GM19463 (cell line): ENCODE measurements at regions not wholly inside any gene's neighbourhood (a gene's known extent, or its start where the extent isn't known, plus 50 kb on each side); places are given as distances from the start of the nearest gene placed in this dataset.
"Not testable (repeated sequence)": the region's sequence is repeated elsewhere in the genome, so short reads cannot be mapped to it uniquely, and the experiment has no call there.

Experiments
- ATAC-seq: cut with Tn5 transposase; IDR thresholded peaks from one replicate; pipeline ENCODE4 v1.9.1; 2021; ENCODE audit warnings: mild to moderate bottlenecking, moderate library complexity; ENCODE audit not compliant: unreplicated experiment

DNA sequence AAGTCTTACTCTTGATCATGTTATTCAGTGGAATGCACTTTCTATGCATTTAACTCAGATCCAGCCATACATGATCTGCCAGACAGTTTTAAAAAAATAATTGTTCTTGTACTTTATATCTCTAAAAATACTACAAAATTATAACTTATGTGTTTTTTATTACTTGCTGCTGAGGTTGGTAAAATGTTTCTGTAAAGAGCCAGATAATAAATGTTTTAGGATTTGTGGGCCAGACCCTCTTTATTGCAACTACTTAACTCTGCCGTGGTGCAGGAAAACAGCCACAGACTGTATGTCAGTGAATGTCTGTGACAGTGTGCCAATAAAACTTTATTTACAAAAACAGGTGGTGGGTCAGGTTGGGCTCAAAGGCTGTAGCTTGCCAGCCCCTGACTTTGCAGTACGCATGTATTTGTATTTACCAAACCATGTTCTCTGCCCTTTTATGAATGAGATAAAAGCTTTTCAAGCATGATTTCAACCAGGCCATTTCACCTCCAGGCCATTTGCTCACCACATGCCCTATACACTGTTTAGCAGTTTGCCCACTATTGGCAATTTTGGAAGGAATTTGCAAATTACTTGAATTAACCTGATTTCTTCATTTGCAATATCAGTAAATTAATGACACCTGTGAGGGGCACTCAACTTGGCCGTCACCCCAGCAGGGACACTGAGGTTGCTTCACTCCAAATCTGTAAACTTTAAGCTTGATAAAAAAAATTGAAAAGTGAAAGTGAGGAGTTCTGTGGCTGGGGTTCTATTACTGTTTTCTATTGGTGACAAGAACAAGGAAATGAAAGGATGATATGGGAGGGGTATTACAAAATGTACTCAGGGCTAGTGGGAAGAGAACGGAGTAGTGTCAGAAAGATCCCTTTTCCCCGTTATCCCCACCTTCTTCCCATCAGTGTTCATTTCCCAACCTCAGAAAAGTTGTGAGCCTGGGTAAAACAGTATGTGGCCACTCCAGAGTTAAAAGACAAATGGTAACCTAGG is 133.4 kb downstream of the CEBPB start:
- no peak for ATAC-seq

- no peak for ATAC-seq
Measured at GRCh38 chr20:50325215-50325614, 134.6 kb downstream of the CEBPB start.

GRCh38 chr20:50325651-50326050 is 135.0 kb downstream of the CEBPB start:
- no peak for ATAC-seq

GRCh38 chr20:50327666-50328065 is 137.0 kb downstream of the CEBPB start:
- no peak for ATAC-seq

GRCh38 chr20:50328222-50328979 is 137.8 kb downstream of the CEBPB start:
- no peak for ATAC-seq

- ATAC-seq: no peak
Measured at GRCh38 chr20:50328996-50329898, 138.6 kb downstream of the CEBPB start.

GRCh38 chr20:50329981-50330503 is 139.4 kb downstream of the CEBPB start:
- ATAC-seq: no peak

GRCh38 chr20:50330504-50331313 is 140.1 kb downstream of the CEBPB start:
- ATAC-seq: no peak

DNA sequence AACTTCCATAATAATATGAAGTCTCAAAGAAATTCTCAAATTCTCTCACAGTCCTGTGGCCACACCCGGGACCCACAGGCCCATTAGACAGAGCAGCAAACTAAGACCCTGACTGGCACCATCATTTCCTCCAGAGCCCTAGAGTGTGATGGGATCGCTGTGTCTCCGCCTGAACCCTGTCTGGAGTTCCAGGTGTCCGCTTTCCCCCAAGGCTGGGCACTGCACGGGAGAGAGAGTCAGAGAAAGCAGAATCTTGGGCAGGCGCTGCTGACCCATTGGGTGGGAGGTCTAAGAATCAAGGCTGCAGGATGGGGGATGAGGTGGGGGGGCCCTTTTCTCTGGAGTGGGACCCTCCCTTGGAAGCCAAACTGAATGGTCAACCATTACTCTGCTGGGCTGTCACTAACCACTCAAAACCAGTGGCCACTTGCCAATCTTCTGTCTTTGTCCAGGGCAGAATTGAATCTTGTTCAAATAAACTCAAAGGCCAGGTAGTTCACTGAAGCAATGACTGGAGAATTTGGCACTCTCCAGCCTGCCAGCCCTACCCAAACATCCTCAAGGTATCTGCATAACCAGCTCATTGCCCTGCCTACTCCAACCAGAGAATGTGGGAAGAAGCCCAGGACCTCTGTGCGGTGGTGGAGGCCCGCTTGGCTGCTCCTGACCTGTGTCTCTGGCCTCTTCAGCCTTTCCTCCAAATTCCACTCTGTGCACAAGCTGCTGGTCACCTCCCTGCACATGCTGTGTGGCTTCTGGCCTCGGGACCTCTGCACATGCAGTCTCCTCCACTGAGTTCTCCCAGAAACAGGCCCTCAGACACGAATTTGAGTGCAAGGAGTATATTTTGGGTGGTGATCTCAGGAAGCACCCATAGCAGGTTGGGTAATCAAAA is 141.1 kb downstream of the CEBPB start:
- no peak for ATAC-seq

- ATAC-seq: no peak
Measured at GRCh38 chr20:50332491-50332980, 141.9 kb downstream of the CEBPB start.

DNA sequence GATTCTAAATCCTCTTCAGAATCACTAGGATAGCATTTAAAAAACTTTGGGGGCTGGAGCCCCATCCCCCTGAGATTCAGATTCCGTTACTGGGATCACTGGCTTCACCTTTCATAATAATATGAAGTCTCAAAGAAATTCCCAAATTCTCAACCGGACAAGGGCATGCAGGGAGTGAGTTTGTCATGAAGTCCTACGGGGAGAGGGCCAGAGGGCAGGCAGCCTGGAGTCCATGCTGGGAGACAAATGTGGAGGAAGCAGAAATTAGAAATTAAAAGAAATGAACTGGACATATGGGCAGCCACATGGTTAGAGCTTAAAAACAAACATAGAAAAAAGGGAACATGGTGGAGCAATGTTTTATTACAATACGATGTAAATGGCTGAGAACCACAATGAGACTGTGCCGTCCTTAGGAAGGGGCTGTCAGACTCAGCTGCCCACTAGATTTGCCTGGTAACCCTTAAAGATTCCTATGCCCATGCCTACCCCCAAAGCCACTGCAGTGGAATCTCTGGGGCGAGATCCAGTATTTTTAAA is 142.6 kb downstream of the CEBPB start:
- ATAC-seq: no peak

GRCh38 chr20:50333812-50334211 is 143.2 kb downstream of the CEBPB start:
- no peak for ATAC-seq

- not testable (repeated sequence) for ATAC-seq
Measured at GRCh38 chr20:50334512-50334911, 143.9 kb downstream of the CEBPB start.

DNA sequence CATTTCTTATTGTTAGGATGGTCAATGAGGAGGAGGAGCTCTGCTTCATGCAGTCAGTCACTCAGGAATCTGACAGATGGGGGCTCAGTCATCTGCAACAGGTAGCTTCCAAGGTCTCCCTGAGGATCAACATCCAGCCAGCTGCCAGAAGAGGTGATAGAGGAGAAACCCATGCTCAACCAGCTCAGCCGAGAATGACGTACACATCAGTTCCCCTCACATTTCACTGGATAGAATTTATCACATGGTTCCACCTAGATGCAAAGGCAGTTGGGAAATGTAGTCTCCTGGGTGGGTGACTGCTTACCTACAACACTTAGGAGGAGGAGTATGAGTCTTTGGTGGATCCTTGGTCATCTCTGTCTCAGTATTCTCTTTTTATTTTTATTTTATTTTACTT is 144.5 kb downstream of the CEBPB start:
- no peak for ATAC-seq

- no peak for ATAC-seq
Measured at GRCh38 chr20:50335866-50336265, 145.2 kb downstream of the CEBPB start.

- no peak for ATAC-seq
Measured at GRCh38 chr20:50336661-50337060, 146.0 kb downstream of the CEBPB start.

DNA sequence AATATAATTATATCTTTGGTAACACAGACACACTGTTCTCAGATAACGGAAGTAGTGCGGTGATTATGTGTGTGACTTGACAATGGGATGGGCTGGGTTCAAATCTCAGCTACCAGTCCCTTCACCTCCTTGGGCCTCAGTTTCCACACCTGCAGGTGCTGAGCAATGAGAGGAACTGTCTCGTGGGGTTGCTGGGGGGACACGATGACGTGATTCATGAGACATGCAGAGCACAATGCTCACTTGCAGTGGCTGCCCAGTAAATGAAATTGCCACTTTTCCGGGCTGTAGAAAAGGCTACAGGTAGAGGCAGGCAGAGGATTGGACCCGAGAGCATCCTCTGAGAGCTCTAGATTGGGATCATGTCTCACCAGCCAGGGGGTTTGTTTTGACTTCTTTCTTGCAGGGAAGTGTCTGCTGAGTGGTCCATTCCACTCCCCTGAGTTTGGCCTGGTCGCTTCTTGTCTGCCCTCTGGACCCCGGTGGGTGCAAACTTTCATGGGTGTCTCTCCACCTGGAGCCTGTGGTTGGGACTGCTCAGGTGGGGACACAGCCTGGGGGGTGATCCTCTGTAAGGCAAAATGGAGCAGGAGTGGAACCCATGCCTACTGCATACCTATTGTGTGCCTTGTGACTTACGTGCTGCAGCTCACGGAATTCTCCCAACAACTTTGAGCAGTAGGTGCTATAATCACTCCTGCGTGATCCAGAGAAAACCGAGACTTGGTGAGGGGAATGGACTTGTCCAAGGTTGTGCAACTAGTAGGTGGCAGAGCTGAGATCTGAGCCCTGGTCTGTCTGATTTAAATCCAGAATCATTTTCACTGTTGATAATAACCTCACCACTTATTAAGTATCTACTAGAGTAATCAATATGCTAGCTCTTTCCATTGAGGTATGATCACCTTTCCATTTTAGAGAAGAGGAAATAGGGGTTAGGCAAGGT is 147.2 kb downstream of the CEBPB start:
- no peak for ATAC-seq
